Esophagus squamous epithelium (tissue), 5 donors: ENCODE measurements at regions not wholly inside any gene's neighbourhood (a gene's known extent, or its start where the extent isn't known, plus 50 kb on each side); places are given as distances from the start of the nearest gene placed in this dataset.

Experiments
- DNase-seq: peaks from one replicate; lab custom pipeline; 2025; lab: John Stamatoyannopoulos, UW
- H3K27ac ChIP-seq, 4 donors: fragments of 200-600 bp; sonication (generic); one replicate each; pipeline ENCODE4 v1.5.1; 2016 to 2019; ENCODE audit warnings: mild to moderate bottlenecking in 1 of 4
- H3K27me3 ChIP-seq, 4 donors: fragments of 200-600 bp; sonication (generic); 1 replicate in 3 of 4; 2 replicates in 1 of 4; pipeline versions ENCODE4 v1.5.1 to v1.6.0; 2017 to 2021; ENCODE audit warnings: antibody characterized with exemption in 1 of 4
- H3K36me3 ChIP-seq, 3 donors: fragments of 200-600 bp; sonication (generic); one replicate each; pipeline ENCODE4 v1.5.1; 2016 to 2019
- H3K4me1 ChIP-seq, 3 donors: fragments of 200-600 bp; sonication (generic); one replicate each; pipeline ENCODE4 v1.5.1; 2017 to 2019
- H3K4me3 ChIP-seq, 4 donors: fragments of 200-600 bp; sonication (generic); 1 replicate in 3 of 4; 2 replicates in 1 of 4; pipeline ENCODE4 v1.5.1; 2016 to 2019; ENCODE audit warnings: mild to moderate bottlenecking in 2 of 4, moderate library complexity in 1 of 4
- H3K9me3 ChIP-seq, 3 donors: fragments of 200-600 bp; sonication (generic); one replicate each; pipeline ENCODE4 v1.5.1; 2016 to 2019
- POLR2A ChIP-seq, 4 donors: fragments of 450-650 bp; IDR thresholded peaks; one replicate each; pipeline ENCODE4 v1.6.1; 2017; ENCODE audit warnings: antibody characterized with exemption in 4 of 4, mild to moderate bottlenecking in 4 of 4, moderate library complexity in 3 of 4
- WGBS, 2 donors: methylation state at CpG; one replicate each; pipeline ENCODE4 v1.1.5; 2018; 5-methylcytosine and 5-hydroxymethylcytosine counted together
- intact Hi-C: fragments of 100-400 bp; cut with DNase I; formaldehyde crosslinking; loops from one replicate; pipeline ENCODE4 v1.15.0; 2022
- TF ChIP-seq, protein P1 (sequence below), 6 experiments: fragments of 450-650 bp in 4 of 6; fragments of 200-600 bp in 2 of 6; sonication (generic) in 2 of 6; IDR thresholded peaks; one replicate each; pipeline ENCODE4 v1.5.1; 2016 to 2019; ENCODE audit warnings: antibody characterized with exemption in 6 of 6, mild to moderate bottlenecking in 4 of 6, moderate library complexity in 4 of 6
- donor health status: DM: yes; HTN: yes; CAD: no.

DNA sequence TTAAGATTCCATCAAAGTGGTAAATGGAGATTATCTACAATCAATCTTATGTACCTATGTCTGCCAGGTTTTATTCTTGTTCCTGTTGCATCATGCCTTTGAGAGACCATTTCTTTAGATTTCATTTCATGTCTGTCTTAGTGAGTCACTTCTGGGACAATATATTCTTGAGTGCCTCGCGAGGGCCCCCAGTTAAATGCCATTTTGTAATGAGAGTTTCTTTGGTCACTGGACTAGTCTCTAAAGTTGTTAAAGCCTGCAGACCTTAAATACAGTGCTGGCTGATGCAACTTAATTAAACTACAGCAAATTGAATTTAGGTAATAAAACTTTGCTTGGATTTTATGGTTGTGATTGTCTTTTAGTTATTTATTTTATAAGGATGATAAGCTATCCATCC is 87.2 kb upstream of the PITX2 start:
- Histone ChIP-seq H3K27me3 (no peaks in the 10 kb centered on the region), H3K9me3 (no peaks in the 10 kb centered on the region), H3K36me3 (no peaks in the 10 kb centered on the region), H3K4me1 (no peaks in the 10 kb centered on the region), H3K4me3 (no peak overlapping the region), H3K27ac (no peak overlapping the region)
- TF ChIP-seq, protein P1, sequence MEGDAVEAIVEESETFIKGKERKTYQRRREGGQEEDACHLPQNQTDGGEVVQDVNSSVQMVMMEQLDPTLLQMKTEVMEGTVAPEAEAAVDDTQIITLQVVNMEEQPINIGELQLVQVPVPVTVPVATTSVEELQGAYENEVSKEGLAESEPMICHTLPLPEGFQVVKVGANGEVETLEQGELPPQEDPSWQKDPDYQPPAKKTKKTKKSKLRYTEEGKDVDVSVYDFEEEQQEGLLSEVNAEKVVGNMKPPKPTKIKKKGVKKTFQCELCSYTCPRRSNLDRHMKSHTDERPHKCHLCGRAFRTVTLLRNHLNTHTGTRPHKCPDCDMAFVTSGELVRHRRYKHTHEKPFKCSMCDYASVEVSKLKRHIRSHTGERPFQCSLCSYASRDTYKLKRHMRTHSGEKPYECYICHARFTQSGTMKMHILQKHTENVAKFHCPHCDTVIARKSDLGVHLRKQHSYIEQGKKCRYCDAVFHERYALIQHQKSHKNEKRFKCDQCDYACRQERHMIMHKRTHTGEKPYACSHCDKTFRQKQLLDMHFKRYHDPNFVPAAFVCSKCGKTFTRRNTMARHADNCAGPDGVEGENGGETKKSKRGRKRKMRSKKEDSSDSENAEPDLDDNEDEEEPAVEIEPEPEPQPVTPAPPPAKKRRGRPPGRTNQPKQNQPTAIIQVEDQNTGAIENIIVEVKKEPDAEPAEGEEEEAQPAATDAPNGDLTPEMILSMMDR (IDR thresholded peaks at IDR 0.05), result no peak
- TF ChIP-seq POLR2A (IDR thresholded peaks at IDR 0.05), result no peak
- no peak for DNase-seq
- WGBS, 2 donors, result 35 to 70% methylated on average over 2 of the region's 2 CpGs
- intact Hi-C loops, result no loop called here

DNA sequence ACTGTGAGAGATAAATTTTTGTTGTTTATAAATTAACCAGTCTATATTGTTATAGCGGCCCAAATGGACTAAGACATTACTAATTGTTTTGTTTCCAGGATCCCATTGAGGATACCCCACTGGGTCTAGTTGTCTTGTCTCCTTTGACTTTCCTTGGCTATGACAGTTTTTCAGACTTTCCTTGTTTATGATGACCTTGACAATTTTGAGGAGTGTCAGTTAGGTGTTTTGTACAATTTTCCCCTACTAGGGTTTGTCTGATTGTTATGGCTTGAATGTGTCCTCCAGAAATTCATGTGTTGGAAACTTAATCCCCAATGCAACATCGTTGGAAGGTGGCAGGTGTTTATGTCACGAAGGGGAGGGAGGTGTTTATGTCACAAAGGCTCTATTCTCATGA is 89.6 kb upstream of the PITX2 start:
- Histone ChIP-seq H3K4me3 (no peak overlapping the region), H3K27ac (no peak overlapping the region), H3K27me3 (no peaks in the 10 kb centered on the region), H3K4me1 (no peaks in the 10 kb centered on the region), H3K9me3 (no peaks in the 10 kb centered on the region), H3K36me3 (no peaks in the 10 kb centered on the region)
- TF ChIP-seq POLR2A (IDR thresholded peaks at IDR 0.05), result no peak
- TF ChIP-seq, protein P1 (IDR thresholded peaks at IDR 0.05), result no peak
- intact Hi-C loops, result no loop called here
- DNase-seq, result no peak
- WGBS, 2 donors, result 64 to 70% methylated on average over 3 of the region's 3 CpGs

DNA sequence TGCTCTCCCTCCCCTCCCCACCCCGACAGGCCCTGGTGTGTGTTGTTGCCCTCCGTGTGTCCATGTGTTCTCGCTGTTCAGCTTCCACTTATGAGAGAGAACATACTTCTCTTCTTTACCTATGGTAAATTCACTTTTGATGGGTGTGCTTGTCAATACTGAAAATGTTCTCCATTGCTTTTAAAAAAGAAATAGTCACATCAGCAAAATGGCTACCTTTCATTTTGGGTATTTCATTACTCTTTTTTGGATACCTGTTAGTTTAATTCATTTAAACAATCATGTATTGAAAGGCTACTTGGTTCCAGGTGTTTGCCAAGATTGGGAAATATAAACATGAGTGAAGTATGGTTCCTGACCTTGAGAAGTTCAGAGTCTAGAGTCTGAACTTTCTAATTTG is 107.4 kb upstream of the PITX2 start:
- Histone ChIP-seq H3K9me3 (no peaks in the 10 kb centered on the region), H3K27ac (no peak overlapping the region), H3K4me3 (no peak overlapping the region), H3K36me3 (no peaks in the 10 kb centered on the region), H3K4me1 (no peaks in the 10 kb centered on the region), H3K27me3 (no peaks in the 10 kb centered on the region)
- TF ChIP-seq POLR2A (IDR thresholded peaks at IDR 0.05), result no peak
- TF ChIP-seq, protein P1 (IDR thresholded peaks at IDR 0.05), result no peak
- intact Hi-C loops, result no loop called here
- DNase-seq, result no peak
- WGBS, 2 donors, result 61 to 66% methylated on average over 3 of the region's 3 CpGs

DNA sequence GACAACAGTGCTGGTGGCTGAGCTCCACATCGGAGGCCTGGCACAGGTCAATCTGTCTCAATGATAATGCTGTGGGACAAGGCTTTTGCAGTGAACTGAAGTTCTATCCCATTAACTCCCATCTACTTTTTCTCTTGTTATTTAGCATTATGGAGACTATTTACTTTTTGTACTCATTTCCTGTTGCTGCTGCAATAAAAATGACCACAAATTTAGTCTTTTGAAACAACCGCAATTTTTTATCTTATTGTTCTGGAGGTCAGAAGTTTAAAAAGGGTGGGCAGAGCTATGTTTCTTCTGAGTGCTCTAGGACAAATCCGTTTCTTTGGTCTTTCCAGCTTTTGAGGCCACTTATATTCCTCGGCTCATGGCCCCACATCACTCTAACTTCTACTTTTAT is 111.0 kb upstream of the PITX2 start:
- TF ChIP-seq POLR2A (IDR thresholded peaks at IDR 0.05), result no peak
- TF ChIP-seq, protein P1 (IDR thresholded peaks at IDR 0.05), result no peak
- Histone ChIP-seq H3K4me3 (no peak overlapping the region), H3K27me3 (no peaks in the 10 kb centered on the region), H3K4me1 (no peaks in the 10 kb centered on the region), H3K9me3 (no peaks in the 10 kb centered on the region), H3K27ac (no peak overlapping the region), H3K36me3 (no peaks in the 10 kb centered on the region)
- no peak for DNase-seq
- intact Hi-C loops, result no loop called here
- WGBS, 2 donors, result 76 to 77% methylated on average over 4 of the region's 4 CpGs

DNA sequence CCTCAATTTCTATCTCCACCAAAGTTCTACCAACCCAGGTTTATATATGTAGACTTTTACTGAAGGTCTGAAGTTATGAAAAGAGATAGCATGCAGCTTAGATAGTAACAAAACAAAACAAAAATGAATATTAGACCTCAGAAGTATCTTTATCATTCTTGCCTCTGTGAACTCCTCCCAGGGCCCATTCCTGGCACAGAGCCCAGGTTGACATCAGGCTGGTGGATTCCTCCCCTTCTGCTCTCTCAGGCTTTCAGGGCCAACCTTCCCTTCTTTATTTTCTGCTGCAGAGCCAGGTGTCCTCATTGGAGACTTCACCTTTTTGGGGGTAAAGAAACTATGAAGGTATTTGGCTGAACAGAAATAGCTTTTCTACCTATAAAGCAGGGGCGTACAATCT is 112.8 kb upstream of the PITX2 start:
- intact Hi-C loops, result no loop called here

More for the DNA sequence above, 112.8 kb upstream of the PITX2 start:
- 75 to 100% methylated on average over 1 of the region's 1 CpG for WGBS, 2 donors
- no peak for TF ChIP-seq POLR2A (IDR thresholded peaks at IDR 0.05)
- TF ChIP-seq, protein P1 (IDR thresholded peaks at IDR 0.05), result no peak
- Histone ChIP-seq H3K4me1 (no peaks in the 10 kb centered on the region), H3K9me3 (no peaks in the 10 kb centered on the region), H3K4me3 (no peak overlapping the region), H3K27me3 (no peaks in the 10 kb centered on the region), H3K36me3 (no peaks in the 10 kb centered on the region), H3K27ac (no peak overlapping the region)
- DNase-seq, result no peak
